BJ (cell line): ENCODE measurements at regions not wholly inside any gene's neighbourhood (a gene's known extent, or its start where the extent isn't known, plus 50 kb on each side); places are given as distances from the start of the nearest gene placed in this dataset.

Source experiments
- CTCF ChIA-PET: fragments of 350-600 bp; formaldehyde crosslinking; extraction: SDS; loops from one replicate; lab custom pipeline; 2021; ENCODE audit warnings: antibody characterized with exemption, inconsistent platforms; lab: Yijun Ruan, JAX
- POLR2A ChIA-PET: fragments of 300-600 bp; sonication (Branson Sonifier 250); formaldehyde crosslinking; extraction: SDS; loops from one replicate; lab custom pipeline; 2021; ENCODE audit warnings: antibody characterized with exemption; lab: Charles Lee
- DNase-seq: peaks from one replicate; pipeline ENCODE4 v3.0.0-alpha.2; 2011; ENCODE audit warnings: low read depth
- H3K27me3 ChIP-seq: 2 replicates; pipeline ENCODE4 v1.6.0; 2011; ENCODE audit warnings: low read length; ENCODE audit not compliant: control insufficient read depth, insufficient read depth
- H3K36me3 ChIP-seq: 2 replicates; pipeline ENCODE4 v1.5.1; 2011; ENCODE audit warnings: low read length; ENCODE audit not compliant: control insufficient read depth, insufficient read depth
- H3K4me3 ChIP-seq: 2 replicates; pipeline ENCODE4 v1.5.1; 2011; ENCODE audit warnings: low read depth, mild to moderate bottlenecking, control low read depth, low read length
- TF ChIP-seq, protein P1 (sequence below): IDR thresholded peaks from 2 replicates; pipeline ENCODE4 v1.5.1; 2011; ENCODE audit warnings: low read depth, mild to moderate bottlenecking, control low read depth, inconsistent platforms, low read length, moderate library complexity; ENCODE audit not compliant: insufficient read depth

- no peak for DNase-seq
- Histone ChIP-seq H3K36me3 (no peaks in the 10 kb centered on the region), H3K4me3 (no peak overlapping the region), H3K27me3 (no peaks in the 10 kb centered on the region)
- ChIA-PET CTCF (no interaction called here), POLR2A (no interaction called here)
- TF ChIP-seq, protein P1, sequence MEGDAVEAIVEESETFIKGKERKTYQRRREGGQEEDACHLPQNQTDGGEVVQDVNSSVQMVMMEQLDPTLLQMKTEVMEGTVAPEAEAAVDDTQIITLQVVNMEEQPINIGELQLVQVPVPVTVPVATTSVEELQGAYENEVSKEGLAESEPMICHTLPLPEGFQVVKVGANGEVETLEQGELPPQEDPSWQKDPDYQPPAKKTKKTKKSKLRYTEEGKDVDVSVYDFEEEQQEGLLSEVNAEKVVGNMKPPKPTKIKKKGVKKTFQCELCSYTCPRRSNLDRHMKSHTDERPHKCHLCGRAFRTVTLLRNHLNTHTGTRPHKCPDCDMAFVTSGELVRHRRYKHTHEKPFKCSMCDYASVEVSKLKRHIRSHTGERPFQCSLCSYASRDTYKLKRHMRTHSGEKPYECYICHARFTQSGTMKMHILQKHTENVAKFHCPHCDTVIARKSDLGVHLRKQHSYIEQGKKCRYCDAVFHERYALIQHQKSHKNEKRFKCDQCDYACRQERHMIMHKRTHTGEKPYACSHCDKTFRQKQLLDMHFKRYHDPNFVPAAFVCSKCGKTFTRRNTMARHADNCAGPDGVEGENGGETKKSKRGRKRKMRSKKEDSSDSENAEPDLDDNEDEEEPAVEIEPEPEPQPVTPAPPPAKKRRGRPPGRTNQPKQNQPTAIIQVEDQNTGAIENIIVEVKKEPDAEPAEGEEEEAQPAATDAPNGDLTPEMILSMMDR: no peak
These were observed 184.7 kb upstream of the DLGAP1 start for GRCh38 chr18:4639628-4640310.

- H3K36me3 ChIP-seq: no peaks in the 10 kb centered on the region
- TF ChIP-seq, protein P1: no peak
- no peak overlapping the region for H3K4me3 ChIP-seq
- POLR2A ChIA-PET: no interaction called here
- CTCF ChIA-PET: no interaction called here
- DNase-seq: no peak
- no peaks in the 10 kb centered on the region for H3K27me3 ChIP-seq
These were observed 183.6 kb upstream of the DLGAP1 start for GRCh38 chr18:4638680-4639079.

DNA sequence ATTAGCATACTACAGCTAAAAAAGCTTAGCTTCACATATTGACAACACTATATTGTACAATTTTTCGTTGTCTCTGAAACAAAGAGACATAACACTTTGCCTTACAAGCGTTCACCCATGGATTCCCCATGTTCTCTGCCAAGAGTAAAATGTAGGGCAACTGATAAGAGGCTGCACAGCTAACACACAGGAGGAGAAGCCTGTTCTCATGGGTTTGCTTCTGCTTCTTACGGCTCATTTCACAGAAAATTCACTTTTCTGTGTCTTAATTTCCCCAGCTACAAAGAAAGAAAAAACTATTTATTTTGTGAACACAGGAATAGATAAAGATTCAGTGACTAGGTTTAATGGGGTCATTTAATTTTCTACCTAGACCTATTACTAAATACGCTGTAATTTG is 182.8 kb upstream of the DLGAP1 start:
- no peak for DNase-seq
- H3K36me3 ChIP-seq: no peaks in the 10 kb centered on the region
- H3K27me3 ChIP-seq: no peaks in the 10 kb centered on the region
- H3K4me3 ChIP-seq: no peak overlapping the region
- TF ChIP-seq, protein P1: no peak
- CTCF ChIA-PET: no interaction called here
- POLR2A ChIA-PET: no interaction called here

DNA sequence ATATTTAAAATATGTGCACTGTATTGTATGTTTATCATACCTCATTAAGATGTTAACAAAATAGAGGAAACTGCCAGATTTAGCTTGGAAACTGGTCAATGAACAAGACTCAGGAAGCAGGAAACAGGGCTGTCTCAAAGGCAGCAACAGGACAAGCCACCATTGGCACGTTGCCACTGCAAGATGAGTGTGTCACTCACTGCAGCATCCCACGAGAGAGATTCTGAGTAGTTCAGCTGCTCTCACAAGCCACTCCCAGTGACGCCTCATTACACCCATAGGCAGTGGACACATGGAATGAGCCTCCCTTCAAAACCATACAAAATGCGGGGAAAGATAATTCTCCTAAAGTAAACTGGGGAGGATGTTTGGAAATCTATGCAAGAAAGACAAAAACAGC is 181.9 kb upstream of the DLGAP1 start:
- no peak for DNase-seq
- TF ChIP-seq, protein P1: no peak
- Histone ChIP-seq H3K36me3 (no peaks in the 10 kb centered on the region), H3K27me3 (no peaks in the 10 kb centered on the region), H3K4me3 (no peak overlapping the region)
- ChIA-PET CTCF (no interaction called here), POLR2A (no interaction called here)

GRCh38 chr18:4631239-4631638 is 176.1 kb upstream of the DLGAP1 start:
- POLR2A ChIA-PET: no interaction called here
- Histone ChIP-seq H3K27me3 (no peaks in the 10 kb centered on the region), H3K36me3 (no peaks in the 10 kb centered on the region), H3K4me3 (no peak overlapping the region)
- no peak for DNase-seq
- TF ChIP-seq, protein P1: no peak
- CTCF ChIA-PET: no interaction called here
